Fibroblast of the aortic adventitia (primary cell): ENCODE measurements at regions not wholly inside any gene's neighbourhood (a gene's known extent, or its start where the extent isn't known, plus 50 kb on each side); places are given as distances from the start of the nearest gene placed in this dataset.

Source experiments
- DNase-seq: peaks from one replicate; pipeline ENCODE4 v3.0.0-alpha.2; 2010; ENCODE audit warnings: low read depth
- H3K4me3 ChIP-seq: 2 replicates; pipeline ENCODE4 v1.5.1; 2011; ENCODE audit warnings: low read depth, mild to moderate bottlenecking, control low read depth, low read length, moderate library complexity
- CTCF ChIP-seq: IDR thresholded peaks from 2 replicates; pipeline ENCODE4 v1.5.1; 2011; ENCODE audit warnings: mild to moderate bottlenecking, low read length, control low read depth, inconsistent platforms; ENCODE audit not compliant: insufficient read depth

GRCh38 chr14:98725676-98726075, 546.3 kb downstream of the BCL11B start:
- H3K4me3 ChIP-seq: no peak overlapping the region
- TF ChIP-seq CTCF: no peak
- no peak for DNase-seq

- no peak for TF ChIP-seq CTCF
- no peak for DNase-seq
- no peak overlapping the region for H3K4me3 ChIP-seq
These were observed 545.2 kb downstream of the BCL11B start for GRCh38 chr14:98726585-98727405.

- TF ChIP-seq CTCF: no peak
- DNase-seq: no peak
- no peak overlapping the region for H3K4me3 ChIP-seq
These were observed 544.0 kb downstream of the BCL11B start for GRCh38 chr14:98728024-98728423.

- no peak overlapping the region for H3K4me3 ChIP-seq
These were observed 543.2 kb downstream of the BCL11B start for GRCh38 chr14:98728836-98729235.

GRCh38 chr14:98731286-98731685, 540.7 kb downstream of the BCL11B start:
- DNase-seq: no peak
- no peak overlapping the region for H3K4me3 ChIP-seq
- TF ChIP-seq CTCF: no peak

More at GRCh38 chr14:98728836-98729235, 543.2 kb downstream of the BCL11B start:
- TF ChIP-seq CTCF: no peak
- DNase-seq: no peak

GRCh38 chr14:98731701-98732100, 540.3 kb downstream of the BCL11B start:
- H3K4me3 ChIP-seq: no peak overlapping the region
- no peak for DNase-seq
- TF ChIP-seq CTCF: no peak
